Neutrophil (primary cell): ENCODE measurements at regions not wholly inside any gene's neighbourhood (a gene's known extent, or its start where the extent isn't known, plus 50 kb on each side); places are given as distances from the start of the nearest gene placed in this dataset.

Experiments
- H3K27ac ChIP-seq: fragments of 200-600 bp; sonication (generic); 2 replicates; pipeline ENCODE4 v1.5.1; 2016; ENCODE audit warnings: mild to moderate bottlenecking, moderate library complexity
- H3K27me3 ChIP-seq: fragments of 200-600 bp; sonication (generic); 2 replicates; pipeline ENCODE4 v1.6.0; 2016; ENCODE audit warnings: mild to moderate bottlenecking
- H3K36me3 ChIP-seq: fragments of 200-600 bp; sonication (generic); 2 replicates; pipeline ENCODE4 v1.5.1; 2017
- H3K4me1 ChIP-seq, 2 experiments: fragments of 200-600 bp in 1 of 2; sonication (generic) in 1 of 2; 1 replicate in 1 of 2; 2 replicates in 1 of 2; pipeline versions ENCODE4 v1.5.1 to v1.6.1; 2013 to 2016; ENCODE audit warnings: low read depth in 1 of 2, low read length in 1 of 2, mild to moderate bottlenecking in 1 of 2, moderate library complexity in 1 of 2; ENCODE audit not compliant: control insufficient read depth in 1 of 2, insufficient read depth in 1 of 2
- H3K4me3 ChIP-seq, 2 experiments: fragments of 200-600 bp in 1 of 2; sonication (generic) in 1 of 2; 1 replicate in 1 of 2; 2 replicates in 1 of 2; pipeline ENCODE4 v1.5.1; 2013 to 2016; ENCODE audit warnings: low read depth in 1 of 2, low read length in 1 of 2, mild to moderate bottlenecking in 1 of 2, moderate library complexity in 1 of 2
- H3K9me3 ChIP-seq: fragments of 200-600 bp; sonication (generic); 2 replicates; pipeline ENCODE4 v1.5.1; 2016
- TF ChIP-seq, protein P1 (sequence below): fragments of 200-600 bp; sonication (generic); IDR thresholded peaks from 2 replicates; pipeline ENCODE4 v1.5.1; 2016; ENCODE audit warnings: antibody characterized with exemption

DNA sequence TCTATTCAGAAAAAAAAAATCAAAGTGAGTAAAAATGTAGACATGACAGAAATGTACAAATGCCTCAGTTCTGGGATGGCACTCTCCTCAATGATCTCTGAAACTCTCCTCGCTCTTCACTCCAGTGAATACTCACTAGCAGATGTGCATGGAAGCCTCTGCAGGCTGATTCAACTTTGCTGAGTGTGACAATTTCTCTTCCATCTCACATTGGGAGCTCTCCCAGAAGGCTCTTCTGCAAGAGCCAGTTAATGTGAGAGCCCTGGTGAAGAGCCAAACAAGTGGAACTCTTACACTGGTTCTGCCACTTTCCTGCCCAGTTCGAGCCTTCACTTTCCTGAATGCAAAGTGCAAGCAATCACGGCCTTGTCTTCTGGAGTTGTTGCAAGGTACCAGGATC, 147.1 kb upstream of the IRX6 start:
- Histone ChIP-seq H3K36me3 (no peaks in the 10 kb centered on the region), H3K4me1 (no peaks in the 10 kb centered on the region), H3K4me3 (no peak overlapping the region), H3K9me3 (no peaks in the 10 kb centered on the region), H3K27ac (no peak overlapping the region), H3K27me3 (no peaks in the 10 kb centered on the region)
- TF ChIP-seq, protein P1, sequence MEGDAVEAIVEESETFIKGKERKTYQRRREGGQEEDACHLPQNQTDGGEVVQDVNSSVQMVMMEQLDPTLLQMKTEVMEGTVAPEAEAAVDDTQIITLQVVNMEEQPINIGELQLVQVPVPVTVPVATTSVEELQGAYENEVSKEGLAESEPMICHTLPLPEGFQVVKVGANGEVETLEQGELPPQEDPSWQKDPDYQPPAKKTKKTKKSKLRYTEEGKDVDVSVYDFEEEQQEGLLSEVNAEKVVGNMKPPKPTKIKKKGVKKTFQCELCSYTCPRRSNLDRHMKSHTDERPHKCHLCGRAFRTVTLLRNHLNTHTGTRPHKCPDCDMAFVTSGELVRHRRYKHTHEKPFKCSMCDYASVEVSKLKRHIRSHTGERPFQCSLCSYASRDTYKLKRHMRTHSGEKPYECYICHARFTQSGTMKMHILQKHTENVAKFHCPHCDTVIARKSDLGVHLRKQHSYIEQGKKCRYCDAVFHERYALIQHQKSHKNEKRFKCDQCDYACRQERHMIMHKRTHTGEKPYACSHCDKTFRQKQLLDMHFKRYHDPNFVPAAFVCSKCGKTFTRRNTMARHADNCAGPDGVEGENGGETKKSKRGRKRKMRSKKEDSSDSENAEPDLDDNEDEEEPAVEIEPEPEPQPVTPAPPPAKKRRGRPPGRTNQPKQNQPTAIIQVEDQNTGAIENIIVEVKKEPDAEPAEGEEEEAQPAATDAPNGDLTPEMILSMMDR: no peak

DNA sequence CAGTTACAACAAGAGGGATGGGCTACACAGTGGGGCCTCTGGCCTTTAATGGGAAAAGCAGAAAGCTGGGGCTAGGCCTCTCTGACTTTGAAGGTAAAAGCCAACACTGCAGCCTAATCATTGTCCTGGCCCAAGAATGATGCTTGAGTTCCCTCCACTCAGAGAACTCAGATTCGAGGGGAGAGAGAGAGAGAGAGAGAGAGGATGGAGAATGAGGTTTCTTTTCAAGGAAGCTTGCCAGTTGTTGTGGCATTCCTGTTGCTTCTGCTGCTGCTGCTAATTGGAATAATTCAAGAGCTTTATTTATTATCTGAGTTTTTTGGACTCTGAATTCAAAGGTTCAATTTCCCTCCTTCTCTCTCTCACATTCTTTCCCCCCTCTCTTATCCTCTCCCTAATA, 144.6 kb upstream of the IRX6 start:
- H3K27ac ChIP-seq: no peak overlapping the region

DNA sequence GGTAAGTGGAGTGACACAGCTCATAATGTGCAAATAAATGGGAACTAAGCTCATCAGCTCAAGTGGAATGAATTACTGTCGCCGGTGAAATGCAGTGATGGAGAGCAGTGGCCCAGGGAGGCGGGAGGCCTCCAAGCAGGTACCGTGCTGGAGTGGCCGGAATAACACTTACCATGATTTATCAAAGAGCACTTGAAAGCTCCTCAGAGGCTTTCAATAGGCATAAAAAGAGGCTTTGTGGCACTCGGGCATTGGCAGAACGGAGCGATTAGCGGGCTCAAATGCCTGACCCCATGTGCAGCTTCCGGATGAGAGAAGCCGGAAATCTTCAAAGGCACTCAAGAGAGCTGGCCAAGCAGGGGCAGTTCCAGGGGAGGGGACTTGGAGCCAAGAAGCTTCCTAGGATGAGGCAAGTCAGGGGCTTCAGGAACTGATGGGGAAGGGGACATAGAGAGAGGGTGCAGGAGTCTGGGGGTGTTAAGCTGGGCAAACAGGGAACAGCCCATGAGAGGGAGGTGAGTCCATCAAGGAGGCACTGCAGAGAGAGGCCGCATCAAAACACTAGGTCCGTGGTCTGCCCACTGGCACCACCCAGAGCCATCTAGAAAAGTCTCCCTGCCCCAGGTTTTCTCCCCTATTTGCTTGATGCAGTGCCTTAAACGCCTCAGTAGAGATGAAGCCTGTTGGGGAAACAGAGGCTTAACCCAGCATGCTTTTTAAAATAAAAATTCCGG, 144.0 kb upstream of the IRX6 start:
- Histone ChIP-seq H3K36me3 (no peaks in the 10 kb centered on the region), H3K4me1 (no peaks in the 10 kb centered on the region), H3K27ac (no peak overlapping the region), H3K9me3 (no peaks in the 10 kb centered on the region), H3K27me3 (no peaks in the 10 kb centered on the region), H3K4me3 (no peak overlapping the region)
- TF ChIP-seq, protein P1: no peak

More for the DNA sequence above, 144.6 kb upstream of the IRX6 start:
- Histone ChIP-seq H3K4me1 (no peaks in the 10 kb centered on the region), H3K9me3 (no peaks in the 10 kb centered on the region), H3K27me3 (no peaks in the 10 kb centered on the region), H3K36me3 (no peaks in the 10 kb centered on the region), H3K4me3 (no peak overlapping the region)
- TF ChIP-seq, protein P1: no peak

DNA sequence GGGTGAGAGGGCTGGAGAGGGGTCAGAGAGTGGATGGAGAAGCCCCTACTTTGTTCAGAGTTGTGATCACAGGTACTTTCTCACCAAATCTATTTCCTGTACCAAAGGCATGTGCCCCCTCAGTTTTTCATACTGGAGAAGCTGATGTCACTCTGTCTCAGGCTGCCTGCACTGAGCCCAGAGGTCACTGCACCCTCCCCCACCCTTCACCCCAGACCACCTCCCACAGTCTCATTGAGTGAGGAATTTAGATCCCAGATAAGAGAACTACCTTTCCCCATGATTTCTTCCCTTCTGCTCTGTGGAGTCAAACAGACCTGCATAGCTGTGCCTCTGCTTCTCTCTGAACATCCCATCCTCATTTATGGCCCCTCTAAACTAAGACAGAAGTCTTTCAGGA, 140.0 kb upstream of the IRX6 start:
- no peaks in the 10 kb centered on the region for H3K9me3 ChIP-seq
- H3K27ac ChIP-seq: no peak overlapping the region
- H3K36me3 ChIP-seq: no peaks in the 10 kb centered on the region
- no peaks in the 10 kb centered on the region for H3K4me1 ChIP-seq
- no peak overlapping the region for H3K4me3 ChIP-seq
- H3K27me3 ChIP-seq: peaks cover 7% of the 10 kb centered on the region
- TF ChIP-seq, protein P1: no peak

DNA sequence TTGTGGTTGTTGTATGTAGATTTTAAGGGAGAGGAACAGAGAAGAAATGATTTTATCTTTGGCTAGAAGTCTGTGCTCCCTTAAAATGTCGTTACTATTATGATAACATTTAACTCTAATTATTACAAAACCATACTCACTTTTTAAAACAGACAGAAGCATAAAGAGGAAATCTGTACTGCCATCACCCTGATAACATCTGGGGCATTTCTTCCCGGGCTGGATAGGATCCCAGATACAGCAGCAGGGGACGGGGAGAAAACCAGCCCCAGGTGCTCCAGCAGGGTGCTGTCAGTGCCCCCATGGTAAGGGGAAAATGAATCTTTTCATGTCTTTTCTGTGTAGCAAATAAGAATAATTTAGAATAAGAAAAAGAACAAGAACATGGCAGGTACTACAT, 139.4 kb upstream of the IRX6 start:
- H3K4me1 ChIP-seq: no peaks in the 10 kb centered on the region
- no peak overlapping the region for H3K27ac ChIP-seq
- H3K4me3 ChIP-seq: no peak overlapping the region
- peaks cover 10% of the 10 kb centered on the region for H3K27me3 ChIP-seq
- H3K36me3 ChIP-seq: no peaks in the 10 kb centered on the region
- TF ChIP-seq, protein P1: no peak
- H3K9me3 ChIP-seq: no peaks in the 10 kb centered on the region
